IPS-NIHi7 (cell line): ENCODE measurements at regions not wholly inside any gene's neighbourhood (a gene's known extent, or its start where the extent isn't known, plus 50 kb on each side); places are given as distances from the start of the nearest gene placed in this dataset.

Source experiments
- DNase-seq: peaks from one replicate; pipeline ENCODE4 v3.0.0; 2012; ENCODE audit warnings: mixed read lengths; ENCODE audit errors: extremely low spot score

GRCh38 chr12:31783556-31783955 is 54.7 kb upstream of the AMN1 start:
- no peak for DNase-seq

- no peak for DNase-seq
Observed at GRCh38 chr12:31781894-31782540, 53.2 kb upstream of the AMN1 start.

- DNase-seq, result no peak
Observed at GRCh38 chr12:31780096-31780495, 51.3 kb upstream of the AMN1 start.

- DNase-seq, result no peak
Observed at GRCh38 chr12:31778687-31779086, 49.9 kb upstream of the AMN1 start.
